ENCODE measurements at regions not wholly inside any gene's neighbourhood (a gene's known extent, or its start where the extent isn't known, plus 50 kb on each side); places are given as distances from the start of the nearest gene placed in this dataset.
"Not testable (repeated sequence)": the region's sequence is repeated elsewhere in the genome, so short reads cannot be mapped to it uniquely, and the experiment has no call there.

DNA sequence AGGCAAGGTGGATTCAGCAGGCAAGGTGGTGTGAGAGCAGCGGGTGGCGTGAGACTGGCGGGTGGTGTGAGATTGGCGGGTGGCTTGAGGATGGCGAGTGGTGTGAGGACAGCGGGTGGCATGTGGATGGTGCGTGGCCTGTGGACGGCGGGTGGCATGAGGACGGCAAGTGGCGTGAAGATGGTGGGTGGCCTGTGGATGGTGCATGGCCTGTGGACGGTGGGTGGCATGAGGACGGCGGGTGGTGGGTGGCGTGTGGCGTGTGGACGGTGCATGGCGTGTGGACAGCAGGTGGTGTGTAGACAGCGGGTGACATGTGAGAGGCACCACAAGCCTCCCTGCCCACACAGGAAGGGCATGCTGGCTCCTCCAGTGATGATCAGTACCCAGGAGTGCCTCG is 186.9 kb upstream of the SALL3 start:
- no peak for DNase-seq

GRCh38 chr18:78793313-78794070 is 186.1 kb upstream of the SALL3 start:
- no peak for DNase-seq

GRCh38 chr18:78794071-78794430 is 185.6 kb upstream of the SALL3 start:
- no peak for DNase-seq

- DNase-seq: no peak
These were observed 182.7 kb upstream of the SALL3 start for GRCh38 chr18:78796693-78797455.

DNA sequence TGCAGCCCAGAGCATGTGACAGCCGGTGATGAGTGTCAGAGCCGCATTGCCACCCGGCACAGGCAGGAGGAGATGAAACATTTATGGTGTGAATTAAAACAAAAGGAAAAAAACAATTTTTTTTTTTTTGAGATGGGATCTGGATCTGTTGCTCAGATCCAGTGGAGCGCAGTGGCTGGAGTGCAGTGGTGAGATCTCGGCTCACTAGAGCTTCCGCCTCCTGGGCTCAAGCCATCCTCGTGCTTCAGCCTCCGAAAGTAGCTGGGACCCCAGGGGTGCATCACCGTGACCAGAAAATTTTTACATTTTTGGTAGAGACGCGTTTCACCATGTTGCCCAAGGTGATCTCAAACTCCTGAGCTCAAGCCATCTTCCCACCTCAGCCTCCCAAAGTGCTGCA is 182.1 kb upstream of the SALL3 start:
- DNase-seq: no peak

GRCh38 chr18:78798402-78799175 is 181.0 kb upstream of the SALL3 start:
- DNase-seq: no peak

DNA sequence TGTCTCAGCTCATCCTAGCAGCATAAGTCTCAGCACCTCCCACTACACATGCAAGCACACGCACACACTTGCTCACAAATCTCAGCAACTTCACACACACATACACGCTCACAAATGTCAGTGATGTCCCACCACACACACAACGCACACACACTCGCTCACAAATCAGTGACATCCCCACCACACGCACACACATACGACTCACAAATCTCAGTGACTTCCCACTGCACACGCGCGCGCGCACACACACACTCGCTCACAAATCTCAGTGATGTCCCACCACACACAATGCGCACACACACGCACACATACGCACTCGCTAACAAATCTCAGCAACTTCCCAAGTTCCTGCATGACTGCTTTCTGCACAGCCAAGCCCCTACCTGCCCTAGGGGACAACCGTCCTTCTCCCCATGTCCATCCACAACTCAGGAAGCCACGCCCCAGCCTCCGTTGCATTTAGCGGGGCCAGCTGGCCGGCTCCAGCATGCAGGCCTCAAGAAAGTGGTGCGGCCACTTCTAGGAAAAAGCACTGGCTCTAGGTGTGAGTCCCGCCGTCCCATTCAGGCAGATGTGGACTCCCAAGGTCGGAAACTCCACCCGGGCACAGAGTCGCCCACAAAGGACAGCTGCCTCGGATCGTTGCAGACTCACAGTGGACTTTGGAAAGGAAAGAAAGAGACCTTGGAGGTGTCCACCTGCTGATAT is 180.1 kb upstream of the SALL3 start:
- DNase-seq: no peak

- DNase-seq: not testable (repeated sequence)
These were observed 179.3 kb upstream of the SALL3 start for GRCh38 chr18:78800102-78800851.

DNA sequence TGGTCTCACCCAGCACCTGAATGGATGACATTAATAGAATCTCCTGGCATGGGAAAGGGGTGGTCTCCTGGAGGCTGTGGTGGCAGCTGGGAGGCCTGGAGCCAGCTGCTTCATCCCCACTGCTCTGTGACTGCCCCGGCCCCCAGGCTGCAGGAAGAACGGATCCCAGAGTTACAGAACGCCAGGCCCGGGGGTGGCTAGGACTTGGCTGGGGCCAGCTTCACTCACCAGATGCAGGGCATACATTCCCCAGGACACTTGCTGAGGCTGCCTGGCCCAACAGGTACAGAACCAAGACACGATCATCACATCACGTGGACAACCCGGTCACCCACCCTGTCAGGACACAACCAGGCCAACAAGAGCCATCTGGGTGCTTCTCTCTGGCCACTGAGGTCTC is 178.6 kb upstream of the SALL3 start:
- DNase-seq: no peak

DNA sequence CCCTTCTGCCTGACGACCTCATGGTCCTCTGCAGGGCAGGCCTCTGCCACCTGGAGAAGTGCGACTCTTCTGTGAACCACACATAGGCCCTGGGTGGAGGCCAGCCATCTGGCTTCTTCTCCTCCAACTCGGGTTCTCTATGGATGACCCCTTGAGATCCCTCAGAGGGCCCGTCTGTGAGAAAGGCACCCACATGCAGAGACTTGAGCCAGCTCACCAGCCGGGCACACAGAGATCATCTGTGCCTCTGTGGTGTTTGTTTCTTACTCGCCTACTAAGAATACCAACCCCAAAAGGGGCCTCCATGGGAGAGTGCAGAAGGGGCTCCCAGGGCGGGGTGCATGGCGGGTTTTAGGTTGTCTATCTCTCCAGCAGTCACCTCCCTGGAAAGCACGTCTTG is 176.5 kb upstream of the SALL3 start:
- DNase-seq: no peak

GRCh38 chr18:78804206-78805030 is 175.2 kb upstream of the SALL3 start:
- DNase-seq: no peak

DNA sequence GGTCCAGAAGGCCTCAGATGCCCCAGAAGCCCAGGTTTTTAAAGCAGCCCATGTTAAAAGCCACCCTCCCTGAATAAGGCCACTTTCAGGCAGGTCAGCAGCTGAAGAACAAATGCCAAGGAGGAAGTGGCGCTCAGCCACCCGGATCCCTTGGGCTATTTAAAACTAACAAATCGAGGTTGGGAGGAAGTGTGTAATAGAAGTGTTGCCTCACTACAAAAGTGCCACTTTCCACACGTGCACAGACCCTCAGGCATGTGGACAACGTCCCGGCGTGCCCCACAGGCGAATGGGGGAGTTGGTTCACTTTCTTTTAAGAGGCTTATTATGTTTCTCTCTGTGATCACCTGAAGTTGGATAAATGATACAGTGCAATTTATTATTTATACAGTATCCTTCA is 173.8 kb upstream of the SALL3 start:
- no peak for DNase-seq

DNA sequence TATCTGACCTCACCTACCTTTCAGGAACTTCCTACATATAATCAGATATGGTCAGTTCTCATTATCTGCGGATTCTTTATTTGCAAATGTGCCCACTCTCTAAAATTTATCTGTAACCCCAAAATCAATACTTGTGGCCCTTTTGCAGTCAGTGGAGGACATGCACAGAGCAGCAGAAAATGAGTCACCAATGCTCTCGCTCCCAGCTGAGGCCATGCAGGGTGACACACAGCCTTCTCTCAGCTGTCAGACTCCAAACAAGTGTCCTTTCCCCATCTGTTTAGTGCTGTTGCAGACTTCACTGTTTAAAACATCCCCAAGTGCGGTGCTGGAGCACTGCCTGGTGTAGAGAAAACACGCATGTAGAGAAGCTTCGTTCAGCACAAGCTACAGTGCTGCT is 171.9 kb upstream of the SALL3 start:
- DNase-seq: no peak

- DNase-seq: no peak
These were observed 169.8 kb upstream of the SALL3 start for GRCh38 chr18:78809845-78810244.

GRCh38 chr18:78810706-78811105 is 168.9 kb upstream of the SALL3 start:
- no peak for DNase-seq

- DNase-seq: no peak
These were observed 167.6 kb upstream of the SALL3 start for GRCh38 chr18:78812067-78812466.

DNA sequence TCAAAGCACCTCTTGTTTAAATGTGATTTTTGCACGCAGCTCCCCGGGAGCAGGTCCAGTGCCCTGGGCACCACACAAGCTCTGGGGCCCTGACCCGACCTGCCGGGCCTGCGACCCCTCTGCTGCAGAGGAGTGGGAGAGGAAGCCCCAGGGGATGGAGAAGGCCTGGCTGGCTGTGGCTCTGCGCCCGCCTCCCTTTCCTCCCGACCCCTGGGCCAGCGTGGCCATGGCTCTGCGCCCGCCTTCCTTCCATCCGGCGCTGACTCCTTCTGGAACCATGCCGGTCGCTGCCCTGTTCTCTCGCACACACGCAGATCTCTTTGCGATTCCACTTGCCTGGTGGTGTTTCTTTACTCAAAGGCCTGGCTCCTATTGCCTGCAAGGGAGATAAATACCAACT is 166.5 kb upstream of the SALL3 start:
- DNase-seq: no peak

GRCh38 chr18:78813936-78814710 is 165.5 kb upstream of the SALL3 start:
- peak; percentile 18 for DNase-seq

DNA sequence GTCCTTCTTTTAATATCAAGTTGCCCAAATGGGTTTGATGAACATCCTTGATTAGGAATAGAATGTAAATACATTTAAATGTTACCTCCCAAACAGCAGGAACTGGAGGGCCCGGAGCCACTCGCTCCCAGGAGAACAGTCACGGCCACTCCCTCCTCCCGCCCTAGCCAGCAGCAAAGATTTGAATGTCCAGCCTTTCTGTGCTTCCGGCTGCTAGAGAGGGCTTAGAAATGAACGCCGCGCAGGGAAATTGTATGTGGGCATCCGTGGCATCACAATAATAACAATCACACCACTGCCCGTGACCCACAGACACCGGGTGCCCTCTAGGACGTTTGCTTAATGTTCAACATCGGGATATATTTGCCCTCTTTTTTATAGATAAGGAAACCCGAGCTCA is 164.9 kb upstream of the SALL3 start:
- no peak for DNase-seq

- no peak for DNase-seq
These were observed 163.5 kb upstream of the SALL3 start for GRCh38 chr18:78816114-78816513.

All from tongue (tissue), 1 donor.